G401.6 (cell line): ENCODE measurements at regions not wholly inside any gene's neighbourhood (a gene's known extent, or its start where the extent isn't known, plus 50 kb on each side); places are given as distances from the start of the nearest gene placed in this dataset.

Source experiments
- FAIRE-seq: peaks from 2 replicates; lab custom pipeline; 2012; peaks lifted over from hg19 to GRCh38; lab: Jason Lieb, UNC

GRCh38 chr1:99163671-99164070, 100.6 kb upstream of the PLPPR4 start:
- no peak for FAIRE-seq

- no peak for FAIRE-seq
Observed at GRCh38 chr1:99170516-99170915, 93.8 kb upstream of the PLPPR4 start.

DNA sequence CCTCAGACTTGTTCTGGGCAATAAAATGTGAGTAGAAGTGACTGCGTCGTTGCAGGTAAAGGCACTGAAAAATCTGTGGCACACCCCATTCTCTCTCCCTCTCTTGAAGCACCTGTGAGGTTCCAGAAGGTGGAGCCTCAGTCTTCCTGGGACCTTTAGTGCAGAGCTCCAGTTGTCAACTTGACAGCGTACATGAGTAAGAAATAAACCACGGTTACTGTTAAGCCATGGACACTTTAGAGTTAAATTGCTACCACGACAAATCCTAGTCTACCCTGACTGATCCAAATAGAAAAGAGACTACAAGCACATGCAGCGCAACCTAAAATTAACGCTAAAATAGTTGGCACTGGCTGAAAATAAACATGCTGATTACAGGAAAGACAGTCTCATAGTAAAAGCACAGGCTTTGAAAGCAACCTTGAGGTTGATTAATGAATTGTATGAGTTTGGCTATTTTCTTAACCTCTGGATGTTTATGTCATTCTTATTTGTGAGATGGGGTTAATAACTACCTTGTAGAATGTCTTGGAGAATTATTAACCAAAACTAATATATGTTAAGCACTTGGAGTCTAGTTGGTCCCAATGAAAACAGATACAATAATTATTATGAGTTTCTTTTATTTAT, 93.0 kb upstream of the PLPPR4 start:
- no peak for FAIRE-seq

GRCh38 chr1:99173282-99173681, 91.0 kb upstream of the PLPPR4 start:
- no peak for FAIRE-seq

GRCh38 chr1:99173900-99174299, 90.4 kb upstream of the PLPPR4 start:
- no peak for FAIRE-seq

GRCh38 chr1:99176753-99177152, 87.5 kb upstream of the PLPPR4 start:
- FAIRE-seq = no peak

DNA sequence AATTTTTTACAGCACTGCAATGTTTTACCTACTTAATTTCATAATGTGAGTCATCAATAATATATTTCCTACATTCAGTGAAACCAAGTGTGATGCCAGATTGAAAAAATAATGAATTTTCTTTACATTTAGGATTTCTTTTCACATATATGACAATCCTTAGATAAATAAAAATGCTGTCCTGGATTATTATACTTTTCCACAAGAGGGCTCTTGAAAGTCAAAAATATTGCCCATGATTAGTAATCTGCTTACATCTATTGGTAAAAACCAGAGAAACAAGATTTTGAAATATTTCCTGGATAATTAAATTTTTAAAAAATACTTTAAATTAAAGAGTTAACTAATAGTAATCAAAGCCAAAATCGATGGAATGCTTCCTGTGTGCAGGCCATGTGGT, 86.8 kb upstream of the PLPPR4 start:
- FAIRE-seq = no peak

DNA sequence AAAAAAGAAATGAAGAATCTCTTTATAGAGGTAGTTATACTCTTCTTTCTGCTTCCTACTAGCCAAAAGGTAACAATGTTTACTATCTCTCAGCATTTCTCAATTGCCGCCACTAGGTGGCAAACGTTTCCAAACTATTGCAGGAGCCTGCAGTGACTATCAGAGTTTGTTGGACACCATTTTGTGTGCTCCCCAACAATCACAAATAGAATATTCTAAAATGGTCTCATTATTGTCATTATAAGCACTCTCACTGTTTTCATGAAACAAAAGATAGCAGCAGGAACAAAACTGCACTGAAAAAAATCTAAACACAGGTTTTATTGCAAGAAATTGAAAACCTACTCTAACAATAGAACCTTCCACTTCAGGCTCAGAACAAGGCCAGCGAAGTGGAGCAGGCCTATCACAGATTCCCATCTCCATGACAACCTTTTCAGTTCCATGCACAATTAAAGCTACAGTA, 83.9 kb upstream of the PLPPR4 start:
- FAIRE-seq = peak; percentile 98

- no peak for FAIRE-seq
Observed at GRCh38 chr1:99180915-99181314, 83.4 kb upstream of the PLPPR4 start.

GRCh38 chr1:99181892-99182291, 82.4 kb upstream of the PLPPR4 start:
- FAIRE-seq = no peak

GRCh38 chr1:99185196-99185595, 79.1 kb upstream of the PLPPR4 start:
- no peak for FAIRE-seq

- no peak for FAIRE-seq
Observed at GRCh38 chr1:99193431-99193830, 70.9 kb upstream of the PLPPR4 start.

DNA sequence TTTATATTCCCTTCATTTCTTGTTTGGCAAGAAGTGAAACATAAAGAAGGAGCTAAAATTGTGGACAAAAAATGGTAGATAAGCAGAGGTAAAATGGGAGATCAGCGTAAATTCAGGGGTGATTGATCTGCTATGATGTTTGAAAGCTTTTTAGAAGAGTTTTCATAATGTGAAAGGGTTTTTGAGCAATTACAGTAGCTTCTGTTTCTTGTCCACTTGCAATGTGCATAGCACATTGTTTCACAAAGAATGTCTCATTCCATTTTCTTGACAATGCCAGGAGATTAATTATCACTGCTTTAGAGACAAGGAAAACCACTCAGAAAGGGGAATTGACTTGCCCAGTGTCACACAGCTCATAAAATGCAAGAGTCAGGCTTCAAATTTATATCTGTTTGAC, 65.9 kb upstream of the PLPPR4 start:
- no peak for FAIRE-seq

- no peak for FAIRE-seq
Observed at GRCh38 chr1:99207216-99207615, 57.1 kb upstream of the PLPPR4 start.
